HG03558 (cell line): ENCODE measurements at regions not wholly inside any gene's neighbourhood (a gene's known extent, or its start where the extent isn't known, plus 50 kb on each side); places are given as distances from the start of the nearest gene placed in this dataset.

Experiments
- ATAC-seq: cut with Tn5 transposase; IDR thresholded peaks from one replicate; pipeline ENCODE4 v1.9.1; 2021; ENCODE audit warnings: moderate number of reproducible peaks; ENCODE audit not compliant: unreplicated experiment; ENCODE audit errors: extremely low read depth

- no peak for ATAC-seq
These were observed 183.7 kb upstream of the JAG1 start for GRCh38 chr20:10857352-10858070.

GRCh38 chr20:10861090-10861489 lies 187.3 kb upstream of the JAG1 start:
- no peak for ATAC-seq

DNA sequence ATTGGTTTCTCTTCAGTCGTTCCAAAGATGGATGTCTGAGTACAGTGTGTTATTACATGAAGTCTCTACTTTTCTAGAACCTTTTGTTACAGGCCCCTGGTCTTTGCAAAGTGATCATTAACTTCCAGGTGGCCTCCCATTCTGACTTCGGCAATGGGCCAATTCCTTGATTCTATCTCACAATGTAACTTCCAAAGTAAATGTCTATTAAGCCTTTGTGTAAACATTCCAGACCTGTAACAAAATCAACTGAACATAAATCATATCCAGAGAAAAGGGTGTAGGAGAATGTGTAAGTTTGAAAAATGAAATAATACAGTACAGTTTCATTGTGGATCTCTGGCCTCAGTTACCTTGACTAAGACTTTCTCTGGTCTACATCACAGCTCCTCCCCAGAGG lies 187.8 kb upstream of the JAG1 start:
- ATAC-seq, result no peak

GRCh38 chr20:10863337-10864060 lies 189.7 kb upstream of the JAG1 start:
- no peak for ATAC-seq

- no peak for ATAC-seq
These were observed 190.4 kb upstream of the JAG1 start for GRCh38 chr20:10864076-10864672.

GRCh38 chr20:10868299-10868698 lies 194.5 kb upstream of the JAG1 start:
- ATAC-seq, result no peak

DNA sequence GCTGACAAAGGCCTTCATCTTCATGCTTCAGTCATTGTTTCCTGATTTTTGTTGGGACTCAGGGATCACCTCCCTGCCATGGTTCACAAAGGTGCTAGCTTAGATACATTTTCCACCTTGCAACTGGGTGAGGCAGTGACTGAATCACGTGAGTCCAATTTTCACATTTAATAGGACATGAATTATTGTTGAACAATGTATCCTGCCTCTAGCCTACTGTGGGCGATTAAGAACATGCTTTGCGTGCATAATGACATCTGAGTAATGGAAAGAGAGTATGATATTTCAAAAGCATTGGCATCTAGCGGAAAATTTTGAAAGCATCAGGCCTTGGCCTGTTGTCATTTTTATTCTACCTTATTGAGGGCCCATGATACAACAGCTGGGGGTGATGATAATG lies 199.2 kb upstream of the JAG1 start:
- no peak for ATAC-seq

DNA sequence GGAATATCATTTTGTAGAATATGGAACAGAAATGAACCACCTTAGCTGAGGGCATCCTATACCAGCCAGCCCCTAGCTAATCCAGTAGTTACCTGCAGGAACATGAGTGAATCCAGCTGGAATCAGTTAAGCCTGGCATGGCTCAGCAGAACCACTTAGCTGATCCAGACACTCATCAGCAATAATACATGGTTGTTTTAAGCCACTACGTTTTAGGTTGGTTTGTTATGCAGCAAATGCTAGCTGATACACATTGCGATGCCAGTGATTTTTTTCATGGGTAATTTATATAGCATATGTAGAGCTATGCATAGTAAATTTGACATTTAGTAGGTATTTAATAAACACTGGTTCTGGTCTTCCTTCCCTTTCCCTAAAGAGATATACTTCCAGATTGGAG lies 201.9 kb upstream of the JAG1 start:
- no peak for ATAC-seq

DNA sequence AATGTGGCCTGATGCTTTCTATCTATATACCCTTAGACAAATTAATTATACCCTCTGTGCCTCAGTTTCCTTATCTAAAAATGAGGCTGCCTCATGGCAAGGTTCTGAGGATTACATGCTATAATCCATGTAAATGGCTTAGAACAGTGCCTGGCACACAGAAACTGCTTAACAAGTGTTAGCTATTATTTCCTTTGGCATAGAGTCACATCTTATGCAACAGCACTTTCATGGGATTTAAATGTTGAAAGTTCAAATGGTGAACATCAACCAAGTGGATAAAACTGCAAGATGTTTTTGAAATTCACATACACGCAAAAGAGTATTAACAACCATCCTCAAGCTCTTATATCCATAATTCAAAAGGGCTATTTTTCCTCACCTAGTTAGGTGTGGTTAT lies 202.8 kb upstream of the JAG1 start:
- no peak for ATAC-seq

- no peak for ATAC-seq
These were observed 203.5 kb upstream of the JAG1 start for GRCh38 chr20:10877342-10877741.

GRCh38 chr20:10883166-10883565 lies 209.4 kb upstream of the JAG1 start:
- ATAC-seq, result no peak

- ATAC-seq, result no peak
These were observed 219.5 kb upstream of the JAG1 start for GRCh38 chr20:10893321-10893720.

DNA sequence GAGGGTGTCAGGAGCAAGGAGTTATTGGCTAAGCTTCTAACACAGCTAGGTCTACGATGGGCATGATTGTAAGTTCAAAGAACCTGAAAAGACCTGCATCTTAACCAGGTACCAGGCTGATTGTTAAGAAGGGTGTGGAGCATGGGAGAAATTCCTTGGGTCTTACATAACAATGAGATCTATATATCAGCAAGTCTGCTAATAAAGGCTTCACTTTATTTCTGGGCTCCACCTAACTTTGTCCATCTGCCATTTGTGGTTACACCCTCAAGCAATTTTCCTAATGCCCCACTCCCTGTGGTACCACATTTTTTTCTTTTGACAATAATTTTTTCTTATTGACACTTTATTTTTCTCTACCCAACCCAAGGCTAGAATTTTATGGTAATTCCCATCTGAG lies 223.5 kb upstream of the JAG1 start:
- ATAC-seq, result no peak

GRCh38 chr20:10898552-10898951 lies 224.8 kb upstream of the JAG1 start:
- no peak for ATAC-seq

DNA sequence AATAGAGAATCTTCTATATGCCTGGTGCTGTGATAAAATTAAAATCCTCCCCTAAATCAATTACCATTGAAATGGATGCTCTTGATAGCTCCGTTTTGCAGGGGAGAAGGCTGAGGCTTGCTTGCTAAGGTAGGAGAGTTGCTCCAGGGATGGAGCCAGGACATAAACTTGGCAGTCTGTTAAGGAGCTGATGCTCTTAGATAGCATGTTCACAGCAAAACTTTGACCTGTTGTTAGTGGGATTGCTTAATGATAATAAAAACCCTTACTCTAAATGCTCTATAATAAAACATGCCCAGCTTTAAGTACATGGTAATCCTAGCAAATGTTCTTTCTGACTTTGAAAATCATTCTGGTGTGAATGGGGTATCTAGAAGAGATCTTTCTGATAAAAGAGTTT lies 228.4 kb upstream of the JAG1 start:
- no peak for ATAC-seq

DNA sequence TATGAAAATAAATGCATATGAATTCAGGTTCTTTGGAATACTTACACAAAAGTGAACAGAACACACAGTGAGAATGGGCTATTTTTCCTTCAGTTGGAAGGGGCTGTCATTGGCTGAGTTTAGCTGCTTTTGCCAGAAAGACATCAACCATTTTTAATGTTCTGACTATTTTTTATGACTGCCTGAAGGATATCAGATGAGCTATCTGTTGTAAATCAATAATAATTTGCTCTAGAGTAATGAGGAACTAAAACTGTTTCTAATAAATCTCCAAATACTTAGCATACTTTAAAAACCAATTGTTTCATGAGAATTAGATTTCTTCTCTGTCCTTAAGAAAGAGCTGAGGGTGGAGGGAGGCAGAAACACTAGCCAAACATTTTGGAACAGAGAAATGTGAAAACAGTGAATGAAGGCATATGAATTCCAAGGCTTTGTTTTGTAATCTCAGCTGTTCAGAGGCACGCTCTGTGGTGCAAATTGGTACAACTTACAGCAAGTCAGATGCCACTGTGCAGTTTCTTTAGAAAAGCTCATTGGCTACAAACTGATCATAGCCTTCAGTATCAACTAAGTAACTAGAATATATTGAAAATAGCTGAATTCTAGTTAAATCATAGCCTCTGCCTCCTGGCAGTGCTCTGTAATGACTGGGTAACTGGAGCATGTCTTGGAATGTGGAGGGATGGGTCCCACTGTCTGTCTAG lies 228.9 kb upstream of the JAG1 start:
- ATAC-seq, result no peak

- ATAC-seq, result no peak
These were observed 233.0 kb upstream of the JAG1 start for GRCh38 chr20:10906834-10907233.

GRCh38 chr20:10909803-10910202 lies 236.0 kb upstream of the JAG1 start:
- ATAC-seq, result no peak

- ATAC-seq, result no peak
These were observed 236.9 kb upstream of the JAG1 start for GRCh38 chr20:10910535-10911178.

- no peak for ATAC-seq
These were observed 237.5 kb upstream of the JAG1 start for GRCh38 chr20:10911298-10911697.

- ATAC-seq, result no peak
These were observed 242.0 kb upstream of the JAG1 start for GRCh38 chr20:10915815-10916214.
